Fibroblast of skin of right quadriceps (primary cell): ENCODE measurements at regions not wholly inside any gene's neighbourhood (a gene's known extent, or its start where the extent isn't known, plus 50 kb on each side); places are given as distances from the start of the nearest gene placed in this dataset.

Experiments used
- DNase-seq: peaks from one replicate; pipeline ENCODE4 v3.0.0-alpha.2; 2013

- no peak for DNase-seq
Measured at GRCh38 chr22:44610071-44610470, 91.9 kb upstream of the PRR5 start.

- no peak for DNase-seq
Measured at GRCh38 chr22:44609400-44609988, 92.5 kb upstream of the PRR5 start.

- no peak for DNase-seq
Measured at GRCh38 chr22:44608597-44609399, 93.2 kb upstream of the PRR5 start.

- no peak for DNase-seq
Measured at GRCh38 chr22:44606126-44606525, 95.9 kb upstream of the PRR5 start.

GRCh38 chr22:44605486-44605885 lies 96.5 kb upstream of the PRR5 start:
- no peak for DNase-seq

GRCh38 chr22:44604991-44605390 lies 97.0 kb upstream of the PRR5 start:
- no peak for DNase-seq

GRCh38 chr22:44604455-44604854 lies 97.5 kb upstream of the PRR5 start:
- no peak for DNase-seq

GRCh38 chr22:44603767-44604166 lies 98.2 kb upstream of the PRR5 start:
- DNase-seq = no peak

GRCh38 chr22:44601725-44602124 lies 100.3 kb upstream of the PRR5 start:
- no peak for DNase-seq

GRCh38 chr22:44601189-44601588 lies 100.8 kb upstream of the PRR5 start:
- DNase-seq = no peak

- DNase-seq = no peak
Measured at GRCh38 chr22:44600207-44600785, 101.7 kb upstream of the PRR5 start.

GRCh38 chr22:44599500-44600140 lies 101.6 kb upstream of the RTL6 start:
- no peak for DNase-seq

- no peak for DNase-seq
Measured at GRCh38 chr22:44599084-44599483, 101.1 kb upstream of the RTL6 start.

GRCh38 chr22:44597616-44598015 lies 99.6 kb upstream of the RTL6 start:
- DNase-seq = peak; percentile 23

GRCh38 chr22:44596396-44597125 lies 98.5 kb upstream of the RTL6 start:
- no peak for DNase-seq

GRCh38 chr22:44595841-44596341 lies 97.9 kb upstream of the RTL6 start:
- DNase-seq = peak; percentile 8

- DNase-seq = no peak
Measured at GRCh38 chr22:44594951-44595350, 96.9 kb upstream of the RTL6 start.

GRCh38 chr22:44592824-44593148 lies 94.8 kb upstream of the RTL6 start:
- no peak for DNase-seq

GRCh38 chr22:44592126-44592823 lies 94.2 kb upstream of the RTL6 start:
- DNase-seq = no peak

GRCh38 chr22:44591146-44591790 lies 93.2 kb upstream of the RTL6 start:
- DNase-seq = no peak

- DNase-seq = no peak
Measured at GRCh38 chr22:44590291-44590690, 92.3 kb upstream of the RTL6 start.

- DNase-seq = no peak
Measured at GRCh38 chr22:44589831-44590230, 91.8 kb upstream of the RTL6 start.
